ENCODE measurements at regions not wholly inside any gene's neighbourhood (a gene's known extent, or its start where the extent isn't known, plus 50 kb on each side); places are given as distances from the start of the nearest gene placed in this dataset.

DNA sequence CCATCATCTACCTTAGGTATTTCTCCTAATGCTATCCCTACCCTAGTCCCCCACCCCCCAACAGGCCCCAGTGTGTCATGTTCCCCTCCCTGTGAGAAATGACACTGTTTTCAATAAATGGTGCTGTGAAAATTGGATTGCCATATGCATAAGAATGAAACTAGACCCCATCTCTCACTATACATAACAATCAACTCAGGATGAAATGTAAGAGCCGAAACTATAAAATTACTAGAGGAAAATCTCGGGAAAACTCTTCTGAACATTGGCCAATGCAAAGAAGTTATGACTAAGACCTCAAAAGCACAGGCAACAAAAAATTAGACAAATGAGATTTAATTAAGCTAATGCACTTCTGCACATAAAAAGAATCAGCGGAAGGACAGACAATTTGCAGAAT, 138.2 kb downstream of the SUCLA2 start:
- no peak for TF ChIP-seq CTCF (IDR thresholded peaks at IDR 0.05; ENCODE audit: insufficient read depth, low read depth, low read length, missing control alignments)
- no peak overlapping the region for H3K4me3 ChIP-seq (ENCODE audit: low read length)
- no peak for DNase-seq (ENCODE audit: low read depth)

- H3K4me3 ChIP-seq (ENCODE audit: low read length) = no peak overlapping the region
- no peak for DNase-seq (ENCODE audit: low read depth)
- no peak for TF ChIP-seq CTCF (IDR thresholded peaks at IDR 0.05; ENCODE audit: insufficient read depth, low read depth, low read length, missing control alignments)
Measured at GRCh38 chr13:47859165-47859564, 141.9 kb downstream of the SUCLA2 start.

DNA sequence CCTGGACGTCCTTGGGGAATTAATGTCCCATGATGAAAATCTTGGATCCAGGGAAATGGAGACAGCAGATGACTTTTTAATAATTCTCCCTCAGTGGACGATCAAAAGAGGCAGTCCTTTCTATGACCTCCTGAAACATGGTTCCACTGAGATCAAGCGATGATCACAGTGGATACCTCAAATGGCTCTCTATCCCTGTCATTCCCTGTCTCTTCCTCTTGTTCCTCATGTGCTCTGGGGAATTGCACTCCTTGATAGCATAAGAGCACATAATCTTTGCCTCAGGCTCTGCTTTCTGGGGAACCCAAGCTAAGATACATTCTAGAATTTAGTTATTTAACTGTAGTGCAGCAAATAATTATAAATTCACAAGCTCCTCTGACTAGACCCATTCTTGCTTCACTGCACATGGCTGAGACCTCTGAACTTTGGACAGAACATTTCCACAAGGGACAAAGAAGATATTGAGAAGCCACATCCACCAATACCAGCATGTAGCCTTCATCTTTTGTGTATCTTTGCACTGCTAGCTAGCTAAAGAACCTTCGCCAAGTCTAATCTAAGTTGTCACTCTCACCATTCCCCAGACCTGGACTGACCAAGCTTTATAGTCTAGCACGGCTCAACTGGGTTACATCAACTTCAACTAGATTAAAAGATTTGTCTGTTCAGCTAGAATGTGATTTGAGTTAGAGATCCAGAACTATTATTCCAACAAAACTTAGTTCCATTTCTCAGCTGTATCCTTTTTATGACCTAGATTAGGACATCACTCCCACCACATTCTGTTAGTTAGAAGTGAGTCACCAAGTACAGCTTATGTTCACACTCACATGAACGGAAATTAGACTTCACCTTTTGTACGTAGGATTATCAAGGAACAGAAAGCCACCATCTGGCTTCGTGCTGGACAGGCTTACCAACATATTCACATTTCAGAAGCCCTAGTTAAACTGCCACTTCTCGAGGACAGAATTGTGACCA, 142.7 kb downstream of the SUCLA2 start:
- no peak for TF ChIP-seq CTCF (IDR thresholded peaks at IDR 0.05; ENCODE audit: insufficient read depth, low read depth, low read length, missing control alignments)
- peak; percentile 47 for DNase-seq (ENCODE audit: low read depth)
- no peak overlapping the region for H3K4me3 ChIP-seq (ENCODE audit: low read length)

- TF ChIP-seq CTCF (IDR thresholded peaks at IDR 0.05; ENCODE audit: insufficient read depth, low read depth, low read length, missing control alignments) = no peak
- H3K4me3 ChIP-seq (ENCODE audit: low read length) = no peak overlapping the region
- DNase-seq (ENCODE audit: low read depth) = no peak
Measured at GRCh38 chr13:47853236-47853635, 147.8 kb downstream of the SUCLA2 start.

DNA sequence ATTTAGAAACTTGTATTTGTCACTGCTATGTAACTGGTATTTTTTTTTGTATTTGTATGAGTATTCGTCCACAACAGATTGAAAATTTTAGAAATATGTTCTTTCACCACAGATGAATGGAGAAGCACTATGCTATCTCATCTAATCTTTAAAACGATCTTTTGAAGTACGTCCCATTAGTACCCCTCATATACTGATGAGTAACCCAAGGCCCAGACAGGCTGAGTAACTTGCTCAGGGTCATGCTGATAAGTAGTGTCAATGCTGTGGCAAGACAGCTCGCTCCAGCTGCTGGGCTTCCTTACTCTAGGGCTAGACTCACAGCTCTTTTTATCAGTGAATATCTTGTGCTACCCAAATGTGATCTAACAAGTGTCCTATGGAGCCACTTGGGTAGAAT, 154.2 kb downstream of the SUCLA2 start:
- no peak overlapping the region for H3K4me3 ChIP-seq (ENCODE audit: low read length)
- TF ChIP-seq CTCF (IDR thresholded peaks at IDR 0.05; ENCODE audit: insufficient read depth, low read depth, low read length, missing control alignments) = no peak
- DNase-seq (ENCODE audit: low read depth) = no peak

GRCh38 chr13:47845981-47846380, 155.1 kb downstream of the SUCLA2 start:
- no peak for TF ChIP-seq CTCF (IDR thresholded peaks at IDR 0.05; ENCODE audit: insufficient read depth, low read depth, low read length, missing control alignments)
- no peak overlapping the region for H3K4me3 ChIP-seq (ENCODE audit: low read length)
- peak; percentile 11 for DNase-seq (ENCODE audit: low read depth)

GRCh38 chr13:47843005-47843404, 158.1 kb downstream of the SUCLA2 start:
- DNase-seq (ENCODE audit: low read depth) = no peak
- no peak overlapping the region for H3K4me3 ChIP-seq (ENCODE audit: low read length)
- TF ChIP-seq CTCF (IDR thresholded peaks at IDR 0.05; ENCODE audit: insufficient read depth, low read depth, low read length, missing control alignments) = no peak
